ENCODE measurements at regions not wholly inside any gene's neighbourhood (a gene's known extent, or its start where the extent isn't known, plus 50 kb on each side); places are given as distances from the start of the nearest gene placed in this dataset.
"Not testable (repeated sequence)": the region's sequence is repeated elsewhere in the genome, so short reads cannot be mapped to it uniquely, and the experiment has no call there.

GRCh38 chr12:124126950-124127655 is 154.1 kb downstream of the ZNF664 start:
- DNase-seq (ENCODE audit: low read depth in 4 of 4, low spot score in 1 of 4): no peak

DNA sequence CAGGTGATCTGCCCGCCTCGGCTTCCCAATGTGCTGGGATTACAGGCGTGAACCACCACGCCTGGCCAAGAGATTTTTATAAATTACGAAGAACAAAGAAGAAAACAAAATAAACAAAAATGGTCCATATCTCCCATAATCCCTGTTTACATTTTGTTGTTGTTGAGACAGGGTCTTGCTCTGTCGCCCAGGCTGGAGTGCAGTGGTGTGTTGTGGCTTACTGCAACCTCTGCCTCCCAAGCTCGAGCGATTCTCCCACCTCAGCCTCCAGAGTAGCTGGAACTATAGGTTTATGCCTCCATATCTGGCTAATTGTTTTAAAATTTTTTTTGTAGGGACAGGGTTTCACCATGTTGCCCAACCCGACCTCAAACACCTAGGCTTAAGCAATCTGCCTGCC is 156.1 kb downstream of the ZNF664 start:
- no peak for DNase-seq (ENCODE audit: low read depth in 4 of 4, low spot score in 1 of 4)

DNA sequence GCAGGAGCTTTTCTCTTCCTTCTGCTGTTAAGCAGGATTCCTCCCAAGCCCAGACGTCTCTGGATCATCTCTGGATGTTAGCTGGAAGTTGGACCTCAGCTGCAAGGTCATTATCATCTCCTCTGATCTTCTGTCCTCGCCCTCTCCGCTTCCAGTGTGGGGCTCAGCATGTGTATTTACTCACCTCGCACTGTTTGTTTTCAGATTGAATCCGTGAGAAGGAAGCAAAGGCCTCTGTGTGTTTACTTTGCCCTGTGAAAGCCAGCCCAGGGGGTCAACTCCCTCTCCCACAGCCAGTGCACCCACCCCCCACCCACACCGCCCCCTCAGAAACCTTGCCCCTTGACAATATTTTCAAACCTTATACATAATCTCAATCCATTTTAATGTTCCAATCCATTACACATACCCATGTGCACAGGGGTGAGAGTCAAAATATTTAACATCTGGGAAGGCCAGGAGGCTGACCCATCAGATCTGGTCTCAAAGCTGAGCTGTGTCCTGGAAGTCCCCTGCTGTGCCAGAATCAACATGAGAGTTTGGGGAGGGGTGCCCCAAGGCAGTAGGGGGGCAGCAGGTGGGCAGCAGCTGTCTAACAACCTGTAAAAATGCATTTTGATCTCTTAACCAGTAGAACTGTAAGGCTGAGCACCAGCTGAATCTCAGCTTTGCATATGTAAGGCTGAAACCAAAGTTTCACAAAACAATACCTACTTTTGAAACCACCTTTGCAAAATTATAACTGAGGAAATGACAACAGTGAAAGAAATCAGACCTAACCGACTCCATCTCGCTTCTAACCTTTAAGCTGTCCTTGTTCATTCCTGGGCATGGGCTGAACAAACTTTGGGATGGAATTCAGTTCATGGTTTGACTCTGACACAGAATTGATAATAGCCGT is 157.9 kb downstream of the ZNF664 start:
- no peak for DNase-seq (ENCODE audit: low read depth in 4 of 4, low spot score in 1 of 4)

GRCh38 chr12:124131659-124132058 is 158.6 kb downstream of the ZNF664 start:
- no peak for DNase-seq (ENCODE audit: low read depth in 4 of 4, low spot score in 1 of 4)

GRCh38 chr12:124132530-124132929 is 159.5 kb downstream of the ZNF664 start:
- no peak for DNase-seq (ENCODE audit: low read depth in 4 of 4, low spot score in 1 of 4)

DNA sequence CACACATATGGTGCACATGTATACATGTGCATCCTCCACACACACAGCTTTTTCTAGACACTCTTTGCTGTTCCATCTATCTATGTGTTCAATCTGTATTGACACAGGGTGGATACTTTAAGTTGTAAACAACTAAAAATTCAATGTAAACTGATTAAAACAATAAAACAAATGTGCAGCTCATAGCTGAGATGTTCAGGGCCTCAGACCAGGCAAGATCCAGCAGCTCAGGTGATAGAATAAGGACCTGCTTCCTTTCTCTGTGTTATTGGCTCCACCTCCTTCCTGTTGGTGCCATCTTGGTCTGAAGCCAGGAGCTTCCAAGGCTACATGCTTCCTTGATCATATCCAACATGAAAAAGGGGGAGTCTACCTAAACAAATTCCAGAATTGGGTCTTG is 158.1 kb upstream of the RFLNA start:
- DNase-seq (ENCODE audit: low read depth in 4 of 4, low spot score in 1 of 4): no peak

DNA sequence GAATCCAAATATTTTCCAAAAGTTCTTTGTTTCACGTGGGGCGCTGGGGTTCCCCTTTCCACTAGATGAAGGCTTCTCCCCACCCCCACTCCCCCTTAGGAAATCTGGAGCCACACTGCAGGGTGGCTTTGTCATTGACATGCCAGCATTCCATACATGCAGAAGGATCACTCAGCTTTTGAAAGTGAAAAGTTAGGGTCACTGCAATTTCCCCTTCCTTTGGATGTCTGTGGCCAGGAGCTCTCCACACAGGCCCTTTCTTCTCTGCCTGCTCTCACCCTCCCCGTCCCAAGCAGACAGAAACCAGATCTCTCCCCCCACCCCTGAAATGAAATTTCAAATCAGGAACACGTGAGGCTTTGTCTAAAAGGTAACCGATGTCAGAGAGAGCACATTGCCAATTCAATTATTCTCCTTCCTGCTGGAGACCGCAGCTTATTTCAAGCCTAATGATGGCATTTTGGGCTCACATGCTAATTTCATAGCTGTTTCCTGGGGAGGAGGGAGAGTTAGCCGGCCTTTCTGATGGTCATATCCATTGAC is 153.9 kb upstream of the RFLNA start:
- DNase-seq (ENCODE audit: low read depth in 4 of 4, low spot score in 1 of 4): no peak

DNA sequence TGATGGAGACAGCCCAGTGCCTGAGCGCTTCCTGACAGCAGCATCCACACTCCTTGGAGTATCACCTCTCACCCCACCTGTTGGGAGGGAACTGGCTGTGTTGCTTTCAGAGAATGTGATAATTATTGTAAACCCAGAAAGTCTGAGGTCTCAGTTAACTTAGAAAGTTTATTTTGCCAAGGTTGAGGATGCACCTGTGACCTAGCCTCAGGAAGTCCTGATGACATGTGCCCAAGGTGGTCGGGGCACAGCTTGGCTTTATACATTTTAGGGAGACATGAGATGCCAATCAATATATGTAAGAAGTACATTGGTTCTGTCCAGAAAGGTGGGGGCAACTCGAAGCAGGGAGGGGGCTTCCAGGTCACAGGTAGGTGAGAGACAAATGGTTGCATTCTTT is 153.3 kb upstream of the RFLNA start:
- DNase-seq (ENCODE audit: low read depth in 4 of 4, low spot score in 1 of 4): not testable (repeated sequence)

DNA sequence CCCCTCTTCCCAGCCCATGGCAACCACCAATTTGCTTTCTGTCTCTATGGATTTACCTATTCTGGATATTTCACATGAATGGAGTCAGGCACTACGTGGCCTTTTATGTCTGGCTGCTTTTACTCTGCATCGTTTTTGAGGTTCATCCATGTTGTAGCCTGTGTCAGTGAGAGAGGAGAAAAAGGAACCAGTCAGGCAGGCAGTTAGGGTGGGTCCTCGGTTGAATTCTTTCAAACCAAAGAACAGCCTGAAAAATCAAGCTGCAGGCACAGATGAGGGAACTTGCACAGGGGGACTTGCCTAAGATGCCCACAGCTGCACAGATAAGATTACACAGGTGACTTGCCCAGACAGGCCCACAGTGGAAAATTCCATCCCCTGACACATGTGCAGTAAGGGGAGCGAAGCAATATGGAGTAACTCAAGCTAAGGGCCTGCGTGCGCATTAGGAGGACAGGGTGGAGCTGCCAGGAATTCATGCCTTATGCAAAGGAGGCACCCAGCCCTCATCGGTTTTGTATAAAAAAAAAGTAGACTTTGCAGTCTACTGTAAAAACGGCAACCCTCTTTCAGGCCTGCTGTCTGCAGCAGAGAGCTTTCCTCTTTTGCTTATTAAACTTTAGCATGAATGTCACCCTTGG is 152.4 kb upstream of the RFLNA start:
- DNase-seq (ENCODE audit: low read depth in 4 of 4, low spot score in 1 of 4): no peak

DNA sequence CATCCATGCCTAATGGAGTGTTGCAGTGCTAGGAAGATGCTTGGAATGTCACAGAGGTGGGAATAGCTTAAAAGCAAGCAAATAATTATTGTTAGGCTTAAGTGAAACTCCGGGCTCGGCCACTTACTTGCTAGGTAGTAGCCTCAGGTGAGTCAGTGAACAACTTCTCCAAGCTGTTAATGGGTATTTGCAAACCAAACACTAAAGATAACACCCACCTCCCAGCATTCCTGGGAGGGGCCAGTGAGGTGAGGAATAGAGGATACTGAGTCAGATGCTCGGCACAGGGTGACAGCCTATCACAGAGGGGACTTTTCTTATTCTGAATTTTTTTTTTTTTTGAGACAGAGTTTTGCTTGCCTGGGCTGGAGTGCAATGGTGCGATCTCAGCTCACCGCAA is 151.2 kb upstream of the RFLNA start:
- DNase-seq (ENCODE audit: low read depth in 4 of 4, low spot score in 1 of 4): no peak

DNA sequence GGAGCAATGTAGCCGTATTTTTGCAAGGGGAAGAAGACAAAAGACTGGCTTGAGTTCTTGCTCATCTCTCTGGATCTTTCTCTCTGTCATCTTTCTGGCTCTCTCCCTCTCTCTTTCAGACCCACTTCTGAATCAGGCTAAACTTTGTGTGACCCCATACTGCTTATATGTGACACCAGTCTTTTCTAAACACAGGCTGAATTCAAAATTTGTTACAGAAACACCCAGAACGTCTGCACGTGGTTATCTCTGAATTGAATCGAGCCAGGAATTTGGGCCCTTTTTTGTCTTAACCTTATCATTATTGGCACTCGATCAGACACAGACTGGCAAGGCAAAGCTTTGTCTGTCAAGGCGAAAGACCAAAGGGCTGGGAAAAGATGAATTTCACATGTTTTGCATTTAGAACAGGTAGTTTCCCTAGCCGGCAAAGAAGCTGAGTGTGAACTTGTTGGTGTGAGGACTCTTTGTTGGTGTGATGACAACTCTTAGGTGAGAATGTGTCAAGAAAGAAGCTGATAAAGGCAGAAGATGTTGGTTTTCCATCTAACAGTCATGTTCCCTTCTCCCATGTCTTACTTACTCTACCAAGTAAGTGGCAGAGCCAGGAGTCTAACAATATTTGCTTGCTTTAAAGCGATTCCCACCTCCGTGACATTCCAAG is 150.2 kb upstream of the RFLNA start:
- no peak for DNase-seq (ENCODE audit: low read depth in 4 of 4, low spot score in 1 of 4)

- DNase-seq (ENCODE audit: low read depth in 4 of 4, low spot score in 1 of 4): no peak
Measured at GRCh38 chr12:124147027-124147426, 147.9 kb upstream of the RFLNA start.

DNA sequence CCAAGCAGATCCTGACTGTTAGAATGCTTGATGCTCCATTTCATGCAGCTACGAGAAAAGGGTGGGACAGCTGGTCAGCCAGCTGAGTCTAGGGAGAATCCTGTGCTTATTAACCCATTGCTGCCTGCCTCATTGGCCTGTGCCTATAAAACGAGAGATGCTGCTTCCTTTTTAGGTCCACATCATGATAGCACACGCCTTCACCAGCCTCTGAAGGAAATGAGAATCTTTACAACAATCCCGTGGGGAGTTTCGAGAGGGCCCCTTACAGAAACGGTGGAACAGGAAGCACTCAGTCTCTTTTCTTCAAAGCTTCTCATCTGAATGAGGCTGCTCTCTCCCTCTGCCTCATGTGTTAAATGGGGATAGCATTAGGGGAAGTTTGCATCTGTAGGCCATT is 147.3 kb upstream of the RFLNA start:
- DNase-seq (ENCODE audit: low read depth in 4 of 4, low spot score in 1 of 4): no peak

GRCh38 chr12:124148481-124149273 is 146.2 kb upstream of the RFLNA start:
- no peak for DNase-seq (ENCODE audit: low read depth in 4 of 4, low spot score in 1 of 4)

- DNase-seq (ENCODE audit: low read depth in 4 of 4, low spot score in 1 of 4): no peak
Measured at GRCh38 chr12:124149287-124149686, 145.6 kb upstream of the RFLNA start.

- DNase-seq (ENCODE audit: low read depth in 4 of 4, low spot score in 1 of 4): no peak
Measured at GRCh38 chr12:124150168-124150567, 144.7 kb upstream of the RFLNA start.

GRCh38 chr12:124151583-124151982 is 143.3 kb upstream of the RFLNA start:
- DNase-seq (ENCODE audit: low read depth in 4 of 4, low spot score in 1 of 4): no peak

DNA sequence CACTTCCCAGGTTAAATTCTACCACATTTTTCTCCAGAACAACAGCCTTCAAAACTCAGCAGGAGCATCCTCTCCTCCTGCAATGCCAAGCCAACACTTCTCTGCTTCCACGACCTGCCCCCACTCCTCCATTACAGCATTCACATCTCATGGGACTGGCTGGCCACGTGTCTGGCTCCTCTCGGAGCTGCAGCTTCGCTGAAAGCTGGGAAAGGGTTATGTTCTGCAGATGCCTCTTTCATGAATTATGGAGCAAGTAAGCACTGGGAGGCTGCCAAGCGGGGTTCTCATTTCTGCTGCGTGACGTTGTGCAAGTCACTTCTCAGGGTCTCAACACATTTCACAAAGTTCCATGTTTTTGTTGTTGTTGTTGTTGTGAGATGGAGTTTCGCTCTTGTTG is 142.2 kb upstream of the RFLNA start:
- DNase-seq (ENCODE audit: low read depth in 4 of 4, low spot score in 1 of 4): no peak

GRCh38 chr12:124153392-124153791 is 141.5 kb upstream of the RFLNA start:
- DNase-seq (ENCODE audit: low read depth in 4 of 4, low spot score in 1 of 4): no peak

DNA sequence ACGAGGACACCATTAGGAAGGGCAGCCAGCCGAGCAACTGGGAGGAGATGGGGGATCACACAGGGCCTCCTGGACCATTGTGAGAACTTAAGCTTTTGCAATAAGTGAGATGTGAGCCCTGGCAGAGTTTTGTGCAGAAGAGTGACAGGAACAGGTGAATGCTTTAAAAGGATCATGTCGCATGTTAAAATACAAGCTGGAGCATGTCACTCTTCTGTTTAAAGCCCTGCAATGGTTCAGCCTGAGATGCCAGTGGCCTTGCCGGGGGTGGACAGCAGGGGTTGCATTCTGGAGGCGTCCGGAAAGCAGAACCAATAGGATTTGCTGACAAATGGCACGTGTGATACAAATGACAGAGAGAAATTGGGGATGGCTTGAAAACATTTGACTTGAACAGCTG is 137.5 kb upstream of the RFLNA start:
- no peak for DNase-seq (ENCODE audit: low read depth in 4 of 4, low spot score in 1 of 4)

Data from stimulated activated CD4-positive, alpha-beta T cell treated with anti-CD3 and anti-CD28 coated beads, Interleukin-1b, Interleukin-23, amount 100 ng/mL, for 24 hours (primary cell).